Chondrocyte (in vitro differentiated cells): ENCODE measurements at regions not wholly inside any gene's neighbourhood (a gene's known extent, or its start where the extent isn't known, plus 50 kb on each side); places are given as distances from the start of the nearest gene placed in this dataset.

Experiments
- DNase-seq: peaks from one replicate; pipeline ENCODE4 v3.0.0; 2021; ENCODE audit warnings: mixed read lengths, low spot score
- H3K27ac Mint-ChIP-seq: one replicate; pipeline ENCODE4 v1.8.0; 2021; ENCODE audit warnings: mild to moderate bottlenecking, moderate library complexity, mixed read lengths; ENCODE audit not compliant: unreplicated experiment
- H3K27me3 Mint-ChIP-seq: 2 replicates; pipeline ENCODE4 v1.8.0; 2021; ENCODE audit warnings: low read depth, mixed read lengths
- H3K36me3 Mint-ChIP-seq: 2 replicates; pipeline ENCODE4 v1.8.0; 2021; ENCODE audit warnings: low read depth, mixed read lengths
- H3K4me1 Mint-ChIP-seq: 2 replicates; pipeline ENCODE4 v1.8.0; 2021; ENCODE audit warnings: low read depth, mild to moderate bottlenecking, mixed read lengths
- H3K4me3 Mint-ChIP-seq: one replicate; pipeline ENCODE4 v1.8.0; 2021; ENCODE audit warnings: mild to moderate bottlenecking, moderate library complexity, mixed read lengths; ENCODE audit not compliant: unreplicated experiment
- H3K9me3 Mint-ChIP-seq: 2 replicates; pipeline ENCODE4 v1.8.0; 2021; ENCODE audit warnings: low read depth, mixed read lengths
- CTCF ChIP-seq: fragments of 200-600 bp; sonication (generic); IDR thresholded peaks from 2 replicates; pipeline ENCODE4 v1.5.0; 2021; ENCODE audit warnings: antibody characterized with exemption, mild to moderate bottlenecking, moderate library complexity

GRCh38 chr22:27267145-27267544 is 534.4 kb downstream of the MN1 start:
- H3K27me3 Mint-ChIP-seq: no peaks in the 10 kb centered on the region
- TF ChIP-seq CTCF: no peak
- peaks cover 47% of the 10 kb centered on the region for H3K4me1 Mint-ChIP-seq
- no peaks in the 10 kb centered on the region for H3K36me3 Mint-ChIP-seq
- peak overlapping the region; percentile 23 for H3K27ac Mint-ChIP-seq
- H3K9me3 Mint-ChIP-seq: no peaks in the 10 kb centered on the region
- DNase-seq: no peak
- H3K4me3 Mint-ChIP-seq: no peak overlapping the region

DNA sequence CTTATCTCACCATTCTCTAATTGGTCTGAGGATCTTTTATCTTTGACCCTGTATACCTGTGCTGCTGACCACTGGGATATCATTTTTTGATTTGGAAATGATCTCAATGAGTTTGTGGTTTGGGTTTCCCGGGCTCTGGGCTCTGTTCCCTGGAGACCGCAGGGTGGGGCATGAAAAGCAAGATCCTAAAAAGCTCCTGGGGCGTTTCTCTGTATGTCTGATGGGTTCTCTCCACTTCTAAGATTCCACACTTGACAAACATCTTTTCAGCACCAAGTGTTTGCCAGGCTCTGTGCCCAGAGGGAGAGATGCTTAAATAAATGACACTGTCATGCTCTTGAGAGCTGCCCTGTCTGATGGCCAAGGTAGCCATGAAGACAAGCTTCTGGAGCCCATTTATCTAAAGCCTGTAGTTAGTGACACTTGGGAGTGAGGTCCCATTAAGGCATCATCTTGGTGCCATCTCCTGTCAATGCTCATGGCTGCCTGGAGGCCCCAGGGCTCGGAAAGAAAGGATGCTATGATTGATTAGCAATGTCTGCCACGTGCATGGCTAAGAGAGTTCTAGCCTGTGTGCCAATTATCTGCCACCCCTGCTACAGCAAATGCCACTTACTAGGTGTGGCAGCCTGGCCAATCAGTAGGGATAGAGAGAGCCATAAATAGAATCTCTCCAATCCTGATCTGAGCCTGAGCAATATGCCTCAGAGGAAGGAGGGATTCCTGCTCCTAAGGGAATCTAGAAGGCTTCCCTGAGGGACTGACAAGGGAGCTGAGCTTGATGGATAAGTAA is 531.6 kb downstream of the MN1 start:
- peak overlapping the region; percentile 59 for H3K27ac Mint-ChIP-seq
- DNase-seq: no peak
- no peaks in the 10 kb centered on the region for H3K9me3 Mint-ChIP-seq
- H3K36me3 Mint-ChIP-seq: no peaks in the 10 kb centered on the region
- no peak overlapping the region for H3K4me3 Mint-ChIP-seq
- H3K27me3 Mint-ChIP-seq: no peaks in the 10 kb centered on the region
- H3K4me1 Mint-ChIP-seq: peaks cover 32% of the 10 kb centered on the region
- no peak for TF ChIP-seq CTCF

GRCh38 chr22:27270818-27271510 is 530.6 kb downstream of the MN1 start:
- peak overlapping the region; percentile 59 for H3K27ac Mint-ChIP-seq
- TF ChIP-seq CTCF: no peak
- H3K9me3 Mint-ChIP-seq: no peaks in the 10 kb centered on the region
- no peaks in the 10 kb centered on the region for H3K36me3 Mint-ChIP-seq
- H3K4me3 Mint-ChIP-seq: peak overlapping the region; percentile 29
- no peak for DNase-seq
- no peaks in the 10 kb centered on the region for H3K27me3 Mint-ChIP-seq
- H3K4me1 Mint-ChIP-seq: peaks cover 32% of the 10 kb centered on the region

- Mint-ChIP-seq H3K27ac (no peak overlapping the region), H3K9me3 (peaks cover 3% of the 10 kb centered on the region), H3K4me1 (peaks cover 29% of the 10 kb centered on the region), H3K4me3 (no peak overlapping the region), H3K27me3 (no peaks in the 10 kb centered on the region), H3K36me3 (peaks cover 3% of the 10 kb centered on the region)
- TF ChIP-seq CTCF: no peak
- DNase-seq: no peak
Measured at GRCh38 chr22:27273436-27273835, 528.1 kb downstream of the MN1 start.

DNA sequence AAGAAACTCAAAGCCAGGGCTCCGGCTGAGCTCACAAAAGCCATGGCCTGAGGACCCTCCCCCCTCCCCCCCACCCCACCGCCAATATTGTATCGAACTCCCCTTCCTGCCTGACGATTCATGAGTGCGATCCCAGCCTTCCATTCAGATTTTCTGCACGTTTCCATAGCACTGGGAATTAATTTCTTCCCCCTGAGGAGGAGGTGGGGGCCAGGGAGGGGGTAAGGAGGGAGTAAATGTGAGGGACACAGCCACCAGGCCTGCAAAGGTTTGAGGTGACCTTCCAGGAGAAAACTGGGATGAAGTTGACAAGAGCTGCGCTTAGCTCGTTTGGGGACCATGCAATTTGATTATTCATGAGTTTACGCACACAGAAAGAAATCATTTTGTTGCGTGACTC is 527.7 kb downstream of the MN1 start:
- no peak overlapping the region for H3K27ac Mint-ChIP-seq
- DNase-seq: no peak
- peaks cover 3% of the 10 kb centered on the region for H3K9me3 Mint-ChIP-seq
- peaks cover 3% of the 10 kb centered on the region for H3K36me3 Mint-ChIP-seq
- H3K27me3 Mint-ChIP-seq: no peaks in the 10 kb centered on the region
- peaks cover 32% of the 10 kb centered on the region for H3K4me1 Mint-ChIP-seq
- no peak overlapping the region for H3K4me3 Mint-ChIP-seq
- no peak for TF ChIP-seq CTCF
